Tibial nerve (tissue), 4 donors: ENCODE measurements at regions not wholly inside any gene's neighbourhood (a gene's known extent, or its start where the extent isn't known, plus 50 kb on each side); places are given as distances from the start of the nearest gene placed in this dataset.

Experiments
- CTCF ChIP-seq, 5 experiments: fragments of 200-600 bp in 3 of 5; fragments of 450-650 bp in 2 of 5; sonication (generic) in 3 of 5; IDR thresholded peaks; one replicate each; pipeline ENCODE4 v1.5.1; 2016 to 2019; ENCODE audit warnings: antibody characterized with exemption in 5 of 5, mild to moderate bottlenecking in 3 of 5, moderate library complexity in 2 of 5
- EP300 ChIP-seq, 2 donors: sonication (generic); formaldehyde crosslinking; IDR thresholded peaks; one replicate each; pipeline ENCODE4 v1.6.1; 2017; ENCODE audit warnings: antibody characterized with exemption in 2 of 2, mild to moderate bottlenecking in 1 of 2
- POLR2A ChIP-seq, 2 donors: fragments of 450-650 bp; IDR thresholded peaks; one replicate each; pipeline ENCODE4 v1.6.1; 2017; ENCODE audit warnings: antibody characterized with exemption in 2 of 2, mild to moderate bottlenecking in 2 of 2, moderate library complexity in 2 of 2

- TF ChIP-seq CTCF (IDR thresholded peaks at IDR 0.05) (no peak), POLR2A (IDR thresholded peaks at IDR 0.05) (no peak), EP300 (IDR thresholded peaks at IDR 0.05) (no peak)
Measured at GRCh38 chr2:180524499-180524898, 455.9 kb upstream of the UBE2E3 start.
